Lung (tissue), 11 donors: ENCODE measurements at regions not wholly inside any gene's neighbourhood (a gene's known extent, or its start where the extent isn't known, plus 50 kb on each side); places are given as distances from the start of the nearest gene placed in this dataset.

Experiments
- ATAC-seq: fragments of 200-7000 bp; cut with Tn5 transposase; one replicate; pipeline ENCODE4 v1.9.1; 2020; ENCODE audit warnings: moderate number of reproducible peaks; ENCODE audit not compliant: insufficient read depth, low FRiP score
- DNase-seq, 3 donors: peaks; one replicate each; pipeline ENCODE4 v3.0.0-alpha.2; 2013 to 2017
- H3K27ac ChIP-seq, 2 donors: one replicate each; pipeline ENCODE4 v1.5.1; 2013; ENCODE audit warnings: mild to moderate bottlenecking in 2 of 2, moderate library complexity in 2 of 2, control low read depth in 1 of 2, inconsistent platforms in 1 of 2, low read depth in 1 of 2, low read length in 1 of 2
- H3K27me3 ChIP-seq, 3 donors: one replicate each; pipeline ENCODE4 v1.5.1; 2013; ENCODE audit warnings: low read length in 2 of 3; ENCODE audit not compliant: control insufficient read depth in 3 of 3, insufficient read depth in 3 of 3
- H3K36me3 ChIP-seq, 4 donors: one replicate each; pipeline ENCODE4 v1.5.1; 2013; ENCODE audit warnings: low read length in 4 of 4, mild to moderate bottlenecking in 1 of 4, moderate library complexity in 1 of 4; ENCODE audit not compliant: control insufficient read depth in 4 of 4, insufficient read depth in 4 of 4
- H3K4me1 ChIP-seq, 5 donors: one replicate each; pipeline ENCODE4 v1.5.1; 2013; ENCODE audit warnings: low read length in 5 of 5, mild to moderate bottlenecking in 2 of 5, moderate library complexity in 1 of 5; ENCODE audit not compliant: control insufficient read depth in 5 of 5, insufficient read depth in 5 of 5
- H3K4me3 ChIP-seq: one replicate; pipeline ENCODE4 v1.5.1; 2013; ENCODE audit warnings: mild to moderate bottlenecking, control low read depth, moderate library complexity
- H3K9ac ChIP-seq, 2 donors: one replicate each; pipeline ENCODE4 v1.5.1; 2013; ENCODE audit warnings: low read length in 2 of 2, control low read depth in 1 of 2; ENCODE audit not compliant: insufficient read depth in 1 of 2
- H3K9me3 ChIP-seq, 4 donors: one replicate each; pipeline ENCODE4 v1.5.1; 2013; ENCODE audit warnings: low read length in 3 of 4, mild to moderate bottlenecking in 1 of 4, moderate library complexity in 1 of 4; ENCODE audit not compliant: control insufficient read depth in 4 of 4, insufficient read depth in 3 of 4
- CTCF ChIP-seq: IDR thresholded peaks from 2 replicates; pipeline ENCODE4 v1.5.1; 2012; ENCODE audit warnings: mild to moderate bottlenecking; ENCODE audit errors: control extremely low read depth, extremely low read depth
- WGBS, 2 donors: extraction: QIAGEN DNeasy Blood & Tissue Kit; methylation state at CpG; one replicate each; pipeline ENCODE4 v1.1.7; 2013; 5-methylcytosine and 5-hydroxymethylcytosine counted together
- donor health status: control.
- donor health status: control.
- donor health status: Bipolar disorder and iron deficiency.
- donor health status: healthy.
- donor health status: DM: yes; HTN: yes; CAD: no.

GRCh38 chr11:133714471-133715375, 130.6 kb downstream of the SPATA19 start:
- Histone ChIP-seq H3K9me3 (peaks cover 0 to 4% (median 0%) of the 10 kb centered on the region in 4 donors), H3K36me3 (no peaks in the 10 kb centered on the region), H3K4me1 (peaks cover 0 to 21% (median 5%) of the 10 kb centered on the region in 5 donors), H3K27ac (no peak overlapping the region), H3K4me3 (no peak overlapping the region), H3K9ac (no peak overlapping the region), H3K27me3 (peaks cover 0 to 32% (median 17%) of the 10 kb centered on the region in 3 donors)
- no peak for ATAC-seq
- TF ChIP-seq CTCF: no peak
- 58 to 66% methylated on average over 16 of the region's 16 CpGs for WGBS, 2 donors
- no peak for DNase-seq

GRCh38 chr11:133713844-133714243, 131.5 kb downstream of the SPATA19 start:
- no peak for TF ChIP-seq CTCF
- Histone ChIP-seq H3K4me3 (no peak overlapping the region), H3K9me3 (peaks cover 0 to 4% (median 0%) of the 10 kb centered on the region in 4 donors), H3K27me3 (peaks cover 0 to 37% (median 24%) of the 10 kb centered on the region in 3 donors), H3K9ac (no peak overlapping the region), H3K36me3 (no peaks in the 10 kb centered on the region), H3K4me1 (peaks cover 0 to 21% (median 5%) of the 10 kb centered on the region in 5 donors), H3K27ac (no peak overlapping the region)
- no peak for DNase-seq
- WGBS, 2 donors: 92 to 93% methylated on average over 10 of the region's 10 CpGs
- no peak for ATAC-seq

- H3K9ac ChIP-seq: no peak overlapping the region
- H3K4me1 ChIP-seq: peaks cover 0 to 21% (median 5%) of the 10 kb centered on the region in 5 donors
- ATAC-seq (no peak), DNase-seq (no peak)
- H3K36me3 ChIP-seq: no peaks in the 10 kb centered on the region
- H3K27ac ChIP-seq: no peak overlapping the region
- H3K4me3 ChIP-seq: no peak overlapping the region
- H3K9me3 ChIP-seq: peaks cover 0 to 4% (median 0%) of the 10 kb centered on the region in 4 donors
- H3K27me3 ChIP-seq: peaks cover 0 to 40% (median 29%) of the 10 kb centered on the region in 3 donors
- 86 to 89% methylated on average over 3 of the region's 3 CpGs for WGBS, 2 donors
- no peak for TF ChIP-seq CTCF
Observed at GRCh38 chr11:133713406-133713805, 131.9 kb downstream of the SPATA19 start.
